Right lobe of liver (tissue), 6 donors: ENCODE measurements at regions not wholly inside any gene's neighbourhood (a gene's known extent, or its start where the extent isn't known, plus 50 kb on each side); places are given as distances from the start of the nearest gene placed in this dataset.

Experiments used
- ATAC-seq, 4 donors: fragments of 200-7000 bp; cut with Tn5 transposase; one replicate each; pipeline ENCODE4 v1.9.1; 2020; ENCODE audit warnings: mild to moderate bottlenecking in 4 of 4, moderate library complexity in 4 of 4
- DNase-seq, 3 donors: peaks; one replicate each; pipeline ENCODE4 v3.0.0-alpha.2; 2020
- H3K27ac ChIP-seq, 3 donors: fragments of 200-600 bp; one replicate each; pipeline ENCODE4 v1.8.0; 2022
- H3K27me3 ChIP-seq, 2 donors: fragments of 200-600 bp; one replicate each; pipeline ENCODE4 v1.8.0; 2022
- H3K36me3 ChIP-seq, 4 donors: fragments of 200-600 bp; sonication (generic) in 1 of 4; one replicate each; pipeline versions ENCODE4 v1.5.1 to v1.8.0; 2017 to 2022; ENCODE audit warnings: control low read depth in 1 of 4
- H3K4me1 ChIP-seq, 4 donors: fragments of 200-600 bp; sonication (generic) in 1 of 4; one replicate each; pipeline versions ENCODE4 v1.5.1 to v1.8.0; 2017 to 2022; ENCODE audit warnings: control low read depth in 1 of 4
- H3K4me3 ChIP-seq, 3 donors: fragments of 200-600 bp; one replicate each; pipeline ENCODE4 v1.8.0; 2022
- H3K9me3 ChIP-seq, 4 donors: fragments of 200-600 bp; sonication (generic) in 1 of 4; one replicate each; pipeline versions ENCODE4 v1.5.1 to v1.8.0; 2017 to 2022; ENCODE audit warnings: control low read depth in 1 of 4
- POLR2A ChIP-seq: fragments of 450-650 bp; IDR thresholded peaks from one replicate; pipeline ENCODE4 v1.6.1; 2017; ENCODE audit warnings: antibody characterized with exemption, mild to moderate bottlenecking
- WGBS: methylation state at CpG from one replicate; pipeline ENCODE4 v1.1.6; 2018; ENCODE audit warnings: low coverage, low lambda C conversion rate; ENCODE audit not compliant: insufficient coverage; ENCODE audit errors: missing lambda C conversion rate; 5-methylcytosine and 5-hydroxymethylcytosine counted together
- intact Hi-C, 2 donors: fragments of 100-400 bp; cut with DNase I; formaldehyde crosslinking; loops; one replicate each; pipeline versions ENCODE4 v1.11.2 to v1.14.1; 2022
- TF ChIP-seq, protein P1 (sequence below), 4 donors: fragments of 200-600 bp in 3 of 4; fragments of 450-650 bp in 1 of 4; IDR thresholded peaks; one replicate each; pipeline versions ENCODE4 v1.5.1 to v1.8.0; 2016 to 2022; ENCODE audit warnings: antibody characterized with exemption in 4 of 4, mild to moderate bottlenecking in 2 of 4
- donor health status: DM: no; HTN: yes; CAD: no.
- donor health status: DM: no; HTN: no; CAD: no.
- donor health status: DM: no; HTN: no; CAD: no.
- donor health status: DM: no; HTN: yes; CAD: no.
- donor health status: DM: no; HTN: yes; CAD: no.

DNA sequence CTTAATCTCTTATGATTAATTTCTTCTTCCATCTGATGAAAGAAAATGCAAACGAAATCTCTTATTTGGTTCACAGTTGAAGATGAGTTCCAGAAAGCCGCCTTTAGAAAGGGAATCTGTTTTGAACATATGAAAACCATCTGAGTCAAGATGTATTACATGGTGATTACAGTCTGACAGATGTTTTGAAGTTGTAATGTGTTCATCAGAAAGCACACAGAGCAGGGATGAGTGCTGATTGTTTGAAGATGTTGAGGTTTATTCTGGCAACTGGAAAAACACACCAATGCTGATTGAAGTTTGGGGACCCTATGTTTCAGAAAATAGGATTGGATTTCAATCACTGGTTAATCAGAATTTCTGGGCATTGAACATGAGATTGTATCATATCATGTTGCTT, 99.7 kb downstream of the TMSB4Y start:
- intact Hi-C loops: no loop called here
- no peak overlapping the region for H3K27ac ChIP-seq
- WGBS: no CpG with 5 or more reads among the region's 2 CpGs
- no peaks in the 10 kb centered on the region for H3K4me1 ChIP-seq
- no peaks in the 10 kb centered on the region for H3K9me3 ChIP-seq
- H3K4me3 ChIP-seq: no peak overlapping the region
- H3K27me3 ChIP-seq: no peaks in the 10 kb centered on the region
- TF ChIP-seq POLR2A: no peak
- TF ChIP-seq, protein P1, sequence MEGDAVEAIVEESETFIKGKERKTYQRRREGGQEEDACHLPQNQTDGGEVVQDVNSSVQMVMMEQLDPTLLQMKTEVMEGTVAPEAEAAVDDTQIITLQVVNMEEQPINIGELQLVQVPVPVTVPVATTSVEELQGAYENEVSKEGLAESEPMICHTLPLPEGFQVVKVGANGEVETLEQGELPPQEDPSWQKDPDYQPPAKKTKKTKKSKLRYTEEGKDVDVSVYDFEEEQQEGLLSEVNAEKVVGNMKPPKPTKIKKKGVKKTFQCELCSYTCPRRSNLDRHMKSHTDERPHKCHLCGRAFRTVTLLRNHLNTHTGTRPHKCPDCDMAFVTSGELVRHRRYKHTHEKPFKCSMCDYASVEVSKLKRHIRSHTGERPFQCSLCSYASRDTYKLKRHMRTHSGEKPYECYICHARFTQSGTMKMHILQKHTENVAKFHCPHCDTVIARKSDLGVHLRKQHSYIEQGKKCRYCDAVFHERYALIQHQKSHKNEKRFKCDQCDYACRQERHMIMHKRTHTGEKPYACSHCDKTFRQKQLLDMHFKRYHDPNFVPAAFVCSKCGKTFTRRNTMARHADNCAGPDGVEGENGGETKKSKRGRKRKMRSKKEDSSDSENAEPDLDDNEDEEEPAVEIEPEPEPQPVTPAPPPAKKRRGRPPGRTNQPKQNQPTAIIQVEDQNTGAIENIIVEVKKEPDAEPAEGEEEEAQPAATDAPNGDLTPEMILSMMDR (IDR thresholded peaks at IDR 0.05): no peak
- H3K36me3 ChIP-seq: no peaks in the 10 kb centered on the region
- DNase-seq: no peak
- ATAC-seq: no peak

DNA sequence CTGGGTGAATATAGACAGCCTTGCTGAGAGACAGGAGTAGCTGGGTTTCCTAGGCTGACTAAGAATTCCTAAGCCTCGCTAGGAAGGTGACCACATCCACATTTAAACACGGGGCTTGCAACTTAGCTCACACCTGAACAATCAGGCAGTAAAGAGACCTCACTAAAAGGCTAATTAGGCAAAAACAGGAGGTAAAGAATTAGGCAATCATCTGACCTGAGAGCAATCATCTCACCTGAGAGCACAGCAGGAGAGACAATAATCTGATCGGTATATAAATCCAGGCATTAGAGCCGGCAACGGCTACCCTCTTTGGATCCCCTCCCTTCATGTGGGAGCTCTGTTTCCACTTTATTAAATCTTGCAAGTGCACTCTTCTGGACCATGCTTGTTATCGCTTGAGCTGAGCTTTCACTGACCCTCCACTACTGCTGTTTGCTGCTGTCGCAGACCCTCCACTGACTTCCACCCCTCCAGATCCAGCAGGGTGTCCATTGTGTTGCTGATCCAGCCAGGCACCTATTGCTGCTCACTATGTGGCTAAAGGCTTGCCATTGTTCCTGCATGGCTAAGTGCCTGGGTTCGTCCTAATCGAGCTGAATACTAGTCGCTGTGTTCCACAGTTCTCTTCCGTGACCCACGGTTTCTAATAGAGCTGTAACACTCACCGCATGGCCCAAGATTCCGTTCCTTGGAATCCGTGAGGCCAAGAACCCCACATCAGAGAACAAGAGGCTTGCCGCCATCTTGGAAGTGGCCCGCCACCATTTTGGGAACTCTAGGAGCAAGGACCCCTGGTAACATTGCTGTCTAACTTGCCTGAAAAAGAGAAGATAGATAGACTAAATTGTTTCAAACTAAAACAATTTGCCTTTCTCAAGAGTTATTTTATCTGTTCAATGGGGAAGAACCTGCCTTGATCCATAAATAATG, 100.7 kb downstream of the TMSB4Y start:
- no peak for TF ChIP-seq POLR2A
- TF ChIP-seq, protein P1 (IDR thresholded peaks at IDR 0.05): no peak
- ATAC-seq (no peak), DNase-seq (no peak)
- Histone ChIP-seq H3K27me3 (no peaks in the 10 kb centered on the region), H3K4me3 (no peak overlapping the region), H3K9me3 (no peaks in the 10 kb centered on the region), H3K36me3 (no peaks in the 10 kb centered on the region), H3K4me1 (no peaks in the 10 kb centered on the region), H3K27ac (no peak overlapping the region)
- WGBS: no CpG with 5 or more reads among the region's 17 CpGs
- intact Hi-C loops: no loop called here

DNA sequence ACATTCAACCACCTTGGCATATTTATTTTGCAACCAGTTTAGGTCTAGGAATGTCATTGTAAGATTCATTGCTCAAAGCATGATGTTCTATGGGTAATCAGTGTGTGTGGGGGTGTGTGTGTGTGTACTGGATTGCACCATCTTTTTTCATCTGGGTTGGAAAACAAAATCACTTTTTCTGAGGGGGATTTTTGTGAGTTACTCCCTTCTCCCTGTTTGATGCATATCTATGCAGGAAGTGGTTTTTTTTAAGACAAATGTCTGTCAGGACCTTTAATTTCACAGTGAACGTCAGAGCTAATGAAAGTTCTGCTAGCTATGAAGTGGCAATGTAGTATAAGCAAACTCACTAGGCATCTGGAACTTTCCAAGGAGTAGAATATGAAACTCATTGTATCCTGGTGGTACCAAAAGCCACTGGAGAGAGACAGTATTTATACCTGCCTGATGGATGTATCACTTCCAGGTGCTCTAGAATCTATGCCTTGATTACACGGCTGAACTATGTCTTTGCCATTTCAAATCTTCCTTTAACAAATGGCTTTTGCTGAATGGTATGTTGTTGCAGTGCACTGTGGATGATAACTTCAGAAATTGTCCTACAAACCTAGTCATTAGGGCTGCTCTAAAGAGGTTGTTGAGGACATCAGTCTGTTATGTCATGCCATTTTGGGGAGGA, 101.5 kb downstream of the TMSB4Y start:
- no CpG with 5 or more reads among the region's 2 CpGs for WGBS
- no peak overlapping the region for H3K27ac ChIP-seq
- H3K36me3 ChIP-seq: no peaks in the 10 kb centered on the region
- no peaks in the 10 kb centered on the region for H3K27me3 ChIP-seq
- no peak for ATAC-seq
- intact Hi-C loops: no loop called here
- no peak for DNase-seq
- no peak for TF ChIP-seq POLR2A
- TF ChIP-seq, protein P1 (IDR thresholded peaks at IDR 0.05): no peak
- no peaks in the 10 kb centered on the region for H3K9me3 ChIP-seq
- H3K4me3 ChIP-seq: no peak overlapping the region
- no peaks in the 10 kb centered on the region for H3K4me1 ChIP-seq

DNA sequence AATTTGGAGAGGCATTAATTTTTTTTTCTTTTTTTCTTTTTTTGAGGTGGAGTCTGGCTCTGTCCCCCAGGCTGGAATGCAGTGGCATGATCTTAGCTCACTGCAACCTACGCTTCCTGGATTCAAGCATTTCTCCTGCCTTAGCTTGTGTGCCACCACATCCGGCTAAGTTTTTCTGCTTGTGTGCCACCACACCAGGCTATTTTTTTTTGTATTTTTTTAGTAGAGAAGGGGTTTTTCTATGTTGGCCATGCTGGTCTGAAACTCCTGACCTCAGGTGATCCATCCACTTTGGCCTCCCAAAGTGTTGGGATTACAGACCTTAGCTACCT, 102.0 kb downstream of the TMSB4Y start:
- Histone ChIP-seq H3K4me3 (no peak overlapping the region), H3K27me3 (no peaks in the 10 kb centered on the region), H3K4me1 (no peaks in the 10 kb centered on the region), H3K9me3 (no peaks in the 10 kb centered on the region), H3K36me3 (no peaks in the 10 kb centered on the region), H3K27ac (no peak overlapping the region)
- no CpG with 5 or more reads among the region's 2 CpGs for WGBS
- intact Hi-C loops: no loop called here
- DNase-seq (no peak), ATAC-seq (no peak)
- TF ChIP-seq, protein P1 (IDR thresholded peaks at IDR 0.05): no peak
- no peak for TF ChIP-seq POLR2A
